ENCODE measurements at regions not wholly inside any gene's neighbourhood (a gene's known extent, or its start where the extent isn't known, plus 50 kb on each side); places are given as distances from the start of the nearest gene placed in this dataset.

DNA sequence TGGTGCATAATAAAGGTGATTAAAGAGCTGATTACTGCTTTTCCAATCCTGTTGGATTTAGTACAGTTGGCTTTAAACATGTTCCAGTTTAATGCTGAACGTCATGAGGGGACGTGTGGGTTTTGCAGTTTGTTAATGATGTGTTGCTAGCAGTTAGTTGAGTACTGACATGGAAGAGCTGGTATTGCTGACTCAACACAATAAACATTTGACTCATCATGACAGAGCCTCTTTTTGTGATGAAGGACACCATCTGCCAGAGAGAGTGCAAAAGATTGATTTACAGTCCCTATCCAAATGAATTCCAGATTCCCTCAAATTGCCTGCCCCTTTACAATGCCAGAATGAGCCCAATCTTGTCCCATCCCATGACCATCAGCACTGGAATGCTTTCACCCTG lies 346.2 kb upstream of the PRICKLE1 start:
- TF ChIP-seq, protein P1, sequence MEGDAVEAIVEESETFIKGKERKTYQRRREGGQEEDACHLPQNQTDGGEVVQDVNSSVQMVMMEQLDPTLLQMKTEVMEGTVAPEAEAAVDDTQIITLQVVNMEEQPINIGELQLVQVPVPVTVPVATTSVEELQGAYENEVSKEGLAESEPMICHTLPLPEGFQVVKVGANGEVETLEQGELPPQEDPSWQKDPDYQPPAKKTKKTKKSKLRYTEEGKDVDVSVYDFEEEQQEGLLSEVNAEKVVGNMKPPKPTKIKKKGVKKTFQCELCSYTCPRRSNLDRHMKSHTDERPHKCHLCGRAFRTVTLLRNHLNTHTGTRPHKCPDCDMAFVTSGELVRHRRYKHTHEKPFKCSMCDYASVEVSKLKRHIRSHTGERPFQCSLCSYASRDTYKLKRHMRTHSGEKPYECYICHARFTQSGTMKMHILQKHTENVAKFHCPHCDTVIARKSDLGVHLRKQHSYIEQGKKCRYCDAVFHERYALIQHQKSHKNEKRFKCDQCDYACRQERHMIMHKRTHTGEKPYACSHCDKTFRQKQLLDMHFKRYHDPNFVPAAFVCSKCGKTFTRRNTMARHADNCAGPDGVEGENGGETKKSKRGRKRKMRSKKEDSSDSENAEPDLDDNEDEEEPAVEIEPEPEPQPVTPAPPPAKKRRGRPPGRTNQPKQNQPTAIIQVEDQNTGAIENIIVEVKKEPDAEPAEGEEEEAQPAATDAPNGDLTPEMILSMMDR (IDR thresholded peaks at IDR 0.05; ENCODE audit: low read depth, low read length) = no peak
- TF ChIP-seq POLR2A (IDR thresholded peaks at IDR 0.05; ENCODE audit: extremely low read depth, insufficient read length) = no peak
- TF ChIP-seq, protein P2, sequence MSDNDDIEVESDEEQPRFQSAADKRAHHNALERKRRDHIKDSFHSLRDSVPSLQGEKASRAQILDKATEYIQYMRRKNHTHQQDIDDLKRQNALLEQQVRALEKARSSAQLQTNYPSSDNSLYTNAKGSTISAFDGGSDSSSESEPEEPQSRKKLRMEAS (IDR thresholded peaks at IDR 0.05; ENCODE audit: low read depth, low read length) = no peak
